GM18861 (cell line): ENCODE measurements at regions not wholly inside any gene's neighbourhood (a gene's known extent, or its start where the extent isn't known, plus 50 kb on each side); places are given as distances from the start of the nearest gene placed in this dataset.
"Not testable (repeated sequence)": the region's sequence is repeated elsewhere in the genome, so short reads cannot be mapped to it uniquely, and the experiment has no call there.

Experiments used
- ATAC-seq: cut with Tn5 transposase; IDR thresholded peaks from one replicate; pipeline ENCODE4 v1.9.1; 2021; ENCODE audit not compliant: unreplicated experiment

DNA sequence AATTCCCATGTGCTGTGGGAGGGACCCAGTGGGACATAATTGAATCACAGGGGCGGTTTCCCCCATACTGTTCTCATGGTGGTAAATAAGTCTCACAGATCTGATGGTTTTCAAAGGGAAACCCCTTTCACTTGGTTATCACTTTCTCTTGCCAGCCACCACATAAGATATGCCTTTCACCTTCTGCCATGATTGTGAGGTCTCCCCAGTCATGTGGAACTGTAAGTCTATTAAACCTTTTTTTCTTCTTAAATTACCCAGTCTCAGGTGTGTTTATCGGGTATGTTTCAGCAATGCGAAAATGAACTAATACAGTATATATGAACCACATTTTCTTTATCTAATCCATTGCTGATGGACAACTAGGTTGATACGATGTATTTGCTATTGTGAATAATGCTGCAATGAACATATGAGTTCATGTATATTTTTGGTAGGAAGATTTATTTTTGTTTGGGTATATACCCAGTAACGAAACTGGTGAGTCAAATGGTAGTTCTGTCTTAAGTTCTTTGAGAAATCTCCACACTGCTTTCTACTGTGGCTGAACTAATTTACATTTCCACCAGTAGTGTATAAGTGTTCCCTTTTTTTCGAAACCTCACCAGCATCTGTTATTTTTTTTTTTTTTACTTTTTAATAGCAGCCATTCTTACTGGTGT, 70.0 kb upstream of the HGF start:
- ATAC-seq: no peak

DNA sequence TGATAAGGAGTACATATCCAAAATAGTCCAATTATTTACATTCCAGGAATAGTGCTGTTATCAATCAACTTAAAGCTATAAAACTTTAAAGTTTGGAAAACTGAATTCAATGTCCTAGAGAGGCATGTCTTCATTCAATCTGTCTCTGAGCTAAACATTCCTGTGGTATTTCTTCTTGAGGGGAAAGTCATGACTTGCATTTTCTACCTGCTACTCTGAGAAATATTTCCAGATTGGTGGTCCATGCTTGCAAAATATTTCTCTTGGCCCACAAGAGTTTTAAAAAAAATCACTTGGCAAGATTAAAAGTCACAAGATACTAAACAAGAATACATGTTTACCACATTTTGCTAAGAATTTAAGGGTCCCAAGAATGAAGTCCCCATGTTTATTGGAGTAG, 63.6 kb upstream of the HGF start:
- ATAC-seq: no peak

DNA sequence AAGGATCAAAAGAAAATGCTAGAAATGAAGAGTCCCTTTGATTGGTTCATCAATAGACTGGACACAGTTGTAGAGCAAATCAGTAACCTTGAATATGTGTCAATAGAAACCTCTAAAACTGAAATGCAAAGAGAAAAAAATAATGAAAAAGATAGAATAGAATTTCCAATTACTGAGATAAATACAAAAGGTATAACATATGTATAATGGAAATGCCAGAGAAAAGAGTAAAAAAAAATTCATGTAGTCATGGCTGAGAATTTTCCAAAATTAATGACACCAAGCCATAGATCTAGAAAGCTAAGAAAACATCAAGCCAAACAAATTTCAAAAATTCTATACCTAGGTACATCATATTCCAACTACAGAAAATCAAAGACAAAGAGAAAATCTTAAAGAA, 62.0 kb upstream of the HGF start:
- no peak for ATAC-seq

DNA sequence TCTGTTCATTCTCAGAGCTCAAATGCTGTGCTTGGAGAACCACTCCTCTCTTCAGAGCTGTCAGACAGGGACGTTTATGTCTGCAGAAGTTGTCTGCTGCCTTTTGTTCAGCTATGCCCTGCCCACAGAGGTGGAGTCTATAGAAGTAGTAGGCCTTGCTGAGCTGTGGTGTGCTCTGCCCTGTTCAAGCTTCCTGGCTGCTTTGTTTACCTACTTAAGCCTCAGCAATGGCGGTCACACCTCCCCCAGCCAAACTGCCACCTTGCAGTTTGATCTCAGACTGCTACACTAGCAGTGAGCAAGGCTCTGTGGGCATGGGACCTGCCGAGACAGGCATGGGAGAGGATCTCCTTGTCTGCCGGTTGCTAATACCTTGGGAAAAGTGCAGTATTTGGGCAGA, 59.7 kb upstream of the HGF start:
- not testable (repeated sequence) for ATAC-seq

- ATAC-seq: no peak
These were observed 53.0 kb upstream of the HGF start for GRCh38 chr7:81822811-81823210.

- no peak for ATAC-seq
These were observed 50.0 kb upstream of the HGF start for GRCh38 chr7:81819861-81820260.
